ENCODE measurements at regions not wholly inside any gene's neighbourhood (a gene's known extent, or its start where the extent isn't known, plus 50 kb on each side); places are given as distances from the start of the nearest gene placed in this dataset.
"Not testable (repeated sequence)": the region's sequence is repeated elsewhere in the genome, so short reads cannot be mapped to it uniquely, and the experiment has no call there.

- no peak for DNase-seq (ENCODE audit: low read depth)
Observed at GRCh38 chr15:96180087-96180748, 150.3 kb upstream of the NR2F2 start.

DNA sequence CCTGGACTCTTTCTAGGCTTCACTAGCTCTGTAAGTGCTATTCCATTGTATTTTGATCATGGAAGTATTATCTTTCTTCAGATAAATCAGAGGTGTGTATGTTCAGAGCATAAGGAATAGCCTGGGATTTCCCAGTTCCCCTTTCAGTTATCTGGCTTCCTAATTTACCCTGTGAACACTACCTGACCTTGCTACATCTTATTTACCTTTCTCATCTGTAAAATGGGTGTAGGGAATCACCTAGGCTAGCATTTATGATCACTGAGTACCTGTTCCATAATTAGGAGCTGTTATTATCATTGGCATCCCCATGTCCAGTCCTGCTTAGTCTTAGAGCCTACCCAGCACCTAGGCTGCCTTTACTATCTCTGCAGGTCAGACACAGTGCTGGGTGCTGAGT, 149.3 kb upstream of the NR2F2 start:
- DNase-seq (ENCODE audit: low read depth): no peak

- DNase-seq (ENCODE audit: low read depth): peak; percentile 86
Observed at GRCh38 chr15:96181873-96182301, 148.6 kb upstream of the NR2F2 start.

DNA sequence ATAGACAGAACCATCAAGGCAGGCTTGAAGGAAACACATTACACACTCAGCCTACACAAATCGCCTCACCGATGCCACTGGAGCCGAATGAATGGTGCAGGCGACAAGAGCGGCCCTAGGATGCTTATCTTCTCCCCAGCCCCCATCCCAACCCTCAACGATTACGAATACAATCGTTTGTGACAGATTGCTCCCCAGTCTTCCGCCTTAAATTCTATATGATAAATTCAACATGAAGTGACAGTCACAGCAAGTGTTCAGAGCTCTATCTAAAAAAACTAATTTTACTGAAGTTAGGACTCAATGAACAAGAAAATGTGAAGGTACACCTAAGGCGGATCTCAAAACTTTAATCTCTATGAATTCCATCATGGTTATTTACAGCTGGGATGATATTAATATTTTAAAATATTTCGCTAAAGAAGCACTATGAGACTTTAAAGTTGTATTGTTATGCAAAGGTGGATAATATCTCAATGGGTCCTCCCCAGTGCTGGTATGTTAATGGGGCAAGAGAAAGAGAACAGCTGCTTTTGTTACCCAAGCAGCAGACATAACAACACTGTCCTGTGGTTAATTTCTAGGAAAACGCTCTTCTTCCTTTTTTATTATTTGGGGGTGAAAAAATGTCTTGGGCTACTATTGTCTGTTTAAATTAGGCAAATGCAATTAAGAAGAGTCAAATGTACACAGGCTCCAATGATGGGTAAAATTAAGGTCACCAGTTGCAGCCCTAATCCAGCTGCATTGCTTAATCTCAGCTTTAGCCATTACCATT, 147.6 kb upstream of the NR2F2 start:
- DNase-seq (ENCODE audit: low read depth): no peak

GRCh38 chr15:96183514-96183850, 147.0 kb upstream of the NR2F2 start:
- DNase-seq (ENCODE audit: low read depth): no peak

DNA sequence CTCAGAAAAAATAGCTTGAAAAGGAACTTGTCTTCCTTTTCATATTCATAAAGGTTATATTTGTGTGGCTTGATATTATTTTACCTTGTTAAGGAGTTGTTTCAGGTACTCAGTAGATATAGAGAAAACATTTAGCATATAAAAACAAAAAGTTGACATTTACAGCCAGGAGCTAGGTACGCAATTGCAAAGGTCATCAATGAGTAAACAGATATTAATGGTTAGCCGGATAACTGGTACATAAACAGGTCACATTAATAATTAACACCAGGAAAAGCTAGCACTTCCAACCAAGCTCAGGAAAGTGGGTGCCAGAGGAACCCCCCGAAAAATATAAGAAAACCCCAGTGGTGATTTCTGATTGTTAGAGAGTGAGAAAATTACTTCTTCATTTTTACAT, 146.6 kb upstream of the NR2F2 start:
- no peak for DNase-seq (ENCODE audit: low read depth)

GRCh38 chr15:96184297-96184696, 146.2 kb upstream of the NR2F2 start:
- no peak for DNase-seq (ENCODE audit: low read depth)

GRCh38 chr15:96186105-96186504, 144.4 kb upstream of the NR2F2 start:
- DNase-seq (ENCODE audit: low read depth): no peak

GRCh38 chr15:96187341-96188305, 142.9 kb upstream of the NR2F2 start:
- DNase-seq (ENCODE audit: low read depth): no peak

GRCh38 chr15:96197721-96198120, 132.8 kb upstream of the NR2F2 start:
- DNase-seq (ENCODE audit: low read depth): no peak

DNA sequence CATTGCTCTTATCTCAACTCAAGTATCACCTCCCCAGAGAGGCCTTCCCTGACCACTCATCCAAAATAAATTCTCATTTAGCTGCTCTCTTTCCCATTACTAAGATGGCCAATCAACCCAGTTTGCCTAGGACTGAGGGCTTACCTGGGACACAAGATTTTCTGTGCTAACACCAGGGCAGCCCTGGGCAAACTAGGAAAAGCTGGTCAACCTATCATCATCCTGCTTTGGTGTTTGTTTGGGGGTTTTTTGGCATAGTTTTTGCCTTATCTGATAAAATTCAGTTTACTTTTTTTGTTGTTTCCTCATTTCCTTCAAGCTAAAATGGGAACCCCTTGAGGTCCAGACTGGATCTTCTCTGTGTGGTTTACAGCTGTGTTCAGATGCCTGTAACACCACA, 131.4 kb upstream of the NR2F2 start:
- DNase-seq (ENCODE audit: low read depth): no peak

- DNase-seq (ENCODE audit: low read depth): no peak
Observed at GRCh38 chr15:96200357-96200967, 130.0 kb upstream of the NR2F2 start.

DNA sequence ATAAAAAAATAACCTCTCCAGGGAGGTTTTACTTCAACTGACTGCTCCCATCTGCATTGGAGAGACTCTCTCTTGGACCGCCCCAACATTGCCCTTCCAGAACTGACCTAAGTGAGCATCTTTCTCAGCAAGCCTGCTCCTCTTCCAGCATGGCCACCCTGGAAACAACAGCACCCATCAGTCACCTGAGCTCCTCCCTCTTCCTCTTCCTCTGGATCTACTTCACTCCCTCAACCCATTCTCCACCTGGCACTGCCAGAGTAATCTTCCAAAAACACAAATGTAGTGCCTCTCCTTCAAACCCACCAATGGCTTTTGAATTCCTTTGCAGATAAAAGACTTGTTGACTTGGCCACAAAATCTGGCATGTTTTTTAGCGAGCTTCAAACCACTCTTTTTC, 128.8 kb upstream of the NR2F2 start:
- DNase-seq (ENCODE audit: low read depth): no peak

DNA sequence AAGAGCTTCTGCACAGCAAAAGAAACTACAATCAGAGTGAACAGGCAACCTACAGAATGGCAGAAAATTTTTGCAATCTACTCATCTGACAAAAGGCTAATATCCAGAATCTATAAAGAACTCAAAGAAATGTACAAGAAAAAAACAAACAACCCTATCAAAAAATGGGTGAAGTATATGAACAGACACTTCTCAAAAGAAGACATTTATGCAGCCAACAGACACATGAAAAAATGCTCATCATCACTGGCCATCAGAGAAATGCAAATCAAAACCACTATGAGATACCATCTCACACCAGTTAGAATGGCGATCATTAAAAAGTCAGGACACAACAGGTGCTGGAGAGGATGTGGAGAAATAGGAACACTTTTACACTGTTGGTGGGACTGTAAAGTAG, 124.9 kb upstream of the NR2F2 start:
- not testable (repeated sequence) for DNase-seq (ENCODE audit: low read depth)

DNA sequence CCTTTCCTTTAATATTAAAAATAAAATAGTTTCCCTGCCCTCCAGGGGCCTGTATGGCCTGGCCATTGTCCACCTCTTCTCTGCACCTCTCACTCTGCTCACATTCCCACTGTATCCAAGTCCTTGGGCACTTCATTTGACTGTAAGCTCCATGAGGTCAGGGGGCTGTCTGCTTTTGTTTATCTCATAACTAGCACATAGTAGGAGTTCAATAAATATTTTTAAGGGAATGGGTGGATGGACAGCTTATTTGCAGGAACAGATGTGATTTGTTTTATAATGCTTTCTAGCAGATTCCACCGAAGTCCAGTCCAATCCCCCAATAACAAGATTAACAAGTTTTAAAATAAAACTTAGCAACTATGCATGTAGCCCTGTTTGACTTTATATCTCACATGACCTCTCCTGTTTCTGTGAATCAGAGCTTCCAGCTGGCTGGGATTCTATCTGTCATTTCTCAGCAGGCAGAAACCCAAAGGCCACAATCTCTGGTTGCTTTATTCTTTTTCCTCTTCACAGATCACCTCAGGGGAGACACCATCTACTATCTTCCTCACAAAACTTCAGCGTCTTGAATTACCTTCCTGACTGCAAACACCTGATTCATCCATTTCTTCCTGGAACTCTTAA, 123.0 kb upstream of the NR2F2 start:
- no peak for DNase-seq (ENCODE audit: low read depth)

GRCh38 chr15:96209285-96209735, 121.2 kb upstream of the NR2F2 start:
- DNase-seq (ENCODE audit: low read depth): no peak

- DNase-seq (ENCODE audit: low read depth): no peak
Observed at GRCh38 chr15:96213045-96213444, 117.5 kb upstream of the NR2F2 start.

DNA sequence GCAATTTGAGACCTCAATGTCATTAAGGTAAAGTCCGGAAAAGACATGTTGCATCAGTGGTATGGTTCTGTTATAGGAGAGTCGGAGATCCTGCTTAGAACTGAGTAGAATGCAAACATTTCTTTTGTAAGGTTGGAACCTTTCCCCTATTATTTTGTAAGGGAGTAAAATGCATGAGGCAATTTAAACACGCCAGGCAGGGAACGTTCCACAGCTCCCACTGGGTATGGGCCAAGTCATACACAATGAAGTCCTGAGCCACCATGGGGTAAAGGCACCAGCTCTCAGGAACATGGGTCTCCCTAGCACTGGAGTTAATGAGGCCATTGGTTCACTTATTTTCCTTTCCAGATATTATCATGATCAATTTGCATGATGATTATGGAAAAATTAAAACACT, 116.6 kb upstream of the NR2F2 start:
- no peak for DNase-seq (ENCODE audit: low read depth)

DNA sequence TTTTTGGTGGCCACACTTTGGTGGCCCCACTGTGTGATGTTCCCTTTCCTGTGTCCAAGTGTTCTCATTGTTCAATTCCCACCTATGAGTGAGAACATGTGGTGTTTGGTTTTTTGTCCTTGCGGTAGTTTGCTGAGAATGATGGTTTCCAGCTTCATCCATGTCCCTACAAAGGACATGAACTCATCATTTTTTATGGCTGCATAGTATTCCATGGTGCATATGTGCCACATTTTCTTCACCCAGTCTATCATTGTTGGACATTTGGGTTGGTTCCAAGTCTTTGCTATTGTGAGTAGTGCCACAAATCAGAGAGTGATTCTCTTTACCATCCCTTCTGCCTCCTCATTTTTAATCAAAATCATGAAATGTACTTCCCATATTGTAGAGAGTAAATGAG, 114.0 kb upstream of the NR2F2 start:
- DNase-seq (ENCODE audit: low read depth): not testable (repeated sequence)

GRCh38 chr15:96217983-96218382, 112.5 kb upstream of the NR2F2 start:
- DNase-seq (ENCODE audit: low read depth): no peak

DNA sequence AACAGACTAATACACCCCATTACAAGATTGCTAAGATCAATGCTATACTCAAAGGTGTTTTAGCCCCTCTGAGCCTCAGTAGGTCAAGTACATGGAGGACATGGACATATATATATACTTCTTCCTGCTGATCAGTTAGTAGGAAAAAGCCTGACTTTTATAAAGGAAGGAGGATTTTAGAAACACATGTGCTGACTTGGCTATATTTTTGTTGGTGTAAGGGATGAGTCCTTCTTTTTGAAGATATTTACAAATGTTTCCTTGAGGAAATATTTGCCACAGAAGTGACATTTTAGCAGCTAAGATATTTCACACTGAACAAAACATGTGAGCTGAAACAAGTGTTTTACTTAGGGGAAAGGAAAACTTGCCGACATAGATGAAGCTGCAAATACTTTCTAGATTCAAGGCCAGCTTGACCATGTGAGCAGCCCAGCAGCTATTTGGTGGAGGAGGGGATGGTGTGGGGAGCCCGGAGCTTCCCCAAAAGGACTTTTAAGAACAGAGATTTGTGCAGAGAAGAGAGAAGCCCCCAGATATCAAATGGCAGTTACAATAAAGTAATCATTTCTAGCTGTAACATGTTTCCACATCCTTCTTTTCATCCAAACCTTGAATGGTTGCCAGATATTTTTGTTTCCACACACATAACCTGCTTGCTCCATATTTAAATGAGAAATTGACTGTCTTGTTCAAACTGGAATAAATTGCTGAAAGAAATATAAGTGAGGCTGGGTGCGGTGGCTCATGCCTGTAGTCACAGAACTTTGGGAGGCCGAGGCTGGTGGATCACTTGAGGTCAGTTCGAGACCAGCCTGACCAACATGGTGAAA, 111.7 kb upstream of the NR2F2 start:
- DNase-seq (ENCODE audit: low read depth): no peak
